Stimulated activated CD4-positive, alpha-beta T cell treated with anti-CD3 and anti-CD28 coated beads, Interleukin-2, amount 100 ng/mL, for 4 hours (primary cell): ENCODE measurements at regions not wholly inside any gene's neighbourhood (a gene's known extent, or its start where the extent isn't known, plus 50 kb on each side); places are given as distances from the start of the nearest gene placed in this dataset.
"Not testable (repeated sequence)": the region's sequence is repeated elsewhere in the genome, so short reads cannot be mapped to it uniquely, and the experiment has no call there.

Experiments
- DNase-seq: peaks from one replicate; pipeline ENCODE4 v3.0.0-alpha.2; 2020; ENCODE audit warnings: low read depth

DNA sequence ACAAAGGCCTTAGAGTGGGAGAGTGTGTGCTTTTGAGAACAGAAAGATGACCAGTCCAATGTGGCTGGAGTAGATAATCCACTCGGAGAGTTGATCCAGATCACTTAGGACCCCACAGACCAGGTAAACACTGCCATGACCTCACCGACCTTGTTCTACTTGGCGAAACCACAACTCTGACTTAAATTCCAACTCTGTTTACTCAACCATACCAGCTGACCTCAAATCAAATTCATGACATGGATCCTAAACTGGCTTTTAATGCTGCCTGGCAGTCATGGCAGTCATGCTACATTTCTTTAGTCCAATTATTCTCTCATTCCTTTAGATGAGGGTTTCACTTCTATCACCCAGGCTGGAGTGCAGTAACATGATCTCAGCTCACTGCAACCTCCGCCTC, 347.1 kb upstream of the FAM98A start:
- no peak for DNase-seq

GRCh38 chr2:33933203-33933602, 334.1 kb upstream of the FAM98A start:
- no peak for DNase-seq

GRCh38 chr2:33931164-33931563, 332.1 kb upstream of the FAM98A start:
- no peak for DNase-seq

DNA sequence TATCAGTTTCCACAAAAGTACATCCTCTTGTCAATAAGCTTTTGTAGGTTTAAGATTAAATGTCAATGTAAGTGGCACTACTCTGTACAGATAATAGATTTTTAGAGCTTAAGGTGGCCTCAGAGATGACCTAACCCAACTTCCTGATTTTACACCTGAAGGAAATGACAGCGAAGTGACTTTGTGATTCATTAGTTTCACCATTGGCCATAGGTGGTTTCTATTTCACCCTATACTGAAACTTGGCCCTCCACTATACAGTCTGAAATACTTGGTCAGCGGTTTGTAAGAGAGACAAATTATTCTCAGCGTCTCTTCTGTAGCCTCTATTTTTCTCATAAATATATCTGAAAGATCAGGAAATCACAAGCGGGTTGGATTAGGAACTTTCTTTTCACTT, 330.4 kb upstream of the FAM98A start:
- no peak for DNase-seq

DNA sequence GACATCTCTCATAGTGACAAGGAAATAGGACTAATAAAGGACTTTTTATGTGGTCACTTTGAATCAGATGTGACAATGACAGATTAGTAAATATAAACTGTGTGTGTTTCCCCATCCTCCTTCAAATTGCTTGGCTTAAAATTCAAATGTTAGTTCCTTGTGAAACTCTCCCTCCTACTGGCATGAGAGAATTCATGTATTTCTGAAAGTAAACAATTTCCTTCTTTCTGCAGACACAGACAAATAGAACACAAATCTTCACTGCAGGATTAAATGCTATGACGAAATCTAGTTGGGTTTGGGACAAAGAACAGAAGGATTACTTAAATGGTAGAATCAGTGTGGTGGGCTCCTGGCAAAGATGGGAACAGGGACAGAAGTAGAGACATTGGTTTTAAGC, 328.7 kb upstream of the FAM98A start:
- no peak for DNase-seq

DNA sequence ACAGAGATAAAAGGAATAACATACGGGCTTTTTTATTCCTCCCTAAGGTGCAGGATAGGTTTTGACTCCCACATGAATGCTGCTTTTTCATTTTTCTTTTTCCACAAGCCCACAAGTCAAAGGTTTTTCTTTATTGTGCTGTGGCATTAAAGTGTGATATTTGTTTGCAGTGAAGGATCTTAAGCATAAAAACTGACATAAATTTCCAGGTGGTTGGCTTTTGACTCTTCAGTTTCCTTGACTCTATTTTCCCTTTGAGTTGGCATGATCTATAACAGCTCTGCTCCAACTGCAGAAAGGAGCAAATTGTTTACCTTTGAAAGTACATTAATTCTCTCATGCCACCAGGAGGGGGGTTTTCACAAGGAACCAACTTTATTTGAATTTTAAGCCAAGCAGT, 326.2 kb upstream of the FAM98A start:
- DNase-seq = no peak

DNA sequence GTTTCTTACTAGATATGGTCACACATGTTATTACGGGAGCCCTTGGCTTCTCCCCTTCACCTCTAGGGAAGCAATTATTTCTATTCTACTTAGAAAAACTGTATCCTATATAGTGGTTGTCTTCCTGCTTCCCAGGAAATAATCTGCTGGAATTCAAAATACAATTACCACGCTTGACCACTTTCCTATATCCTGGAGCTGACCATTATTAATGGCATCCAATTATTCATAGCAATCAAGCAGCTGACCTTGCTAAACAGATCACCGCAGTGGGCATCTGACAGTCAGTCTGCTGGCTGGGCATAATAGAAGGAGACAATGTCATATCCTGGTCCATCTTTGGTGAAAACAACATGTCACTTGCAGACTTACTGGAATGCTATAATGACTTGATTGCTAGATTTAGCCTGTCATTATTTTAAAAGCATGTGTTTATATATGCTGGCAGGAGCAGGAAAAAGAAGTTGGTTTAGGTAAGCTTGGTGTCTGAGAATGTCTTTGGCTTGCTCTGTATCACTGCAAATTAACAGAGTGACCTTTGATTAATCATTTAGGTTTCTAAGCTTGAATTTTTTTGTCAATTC, 325.6 kb upstream of the FAM98A start:
- DNase-seq = no peak

GRCh38 chr2:33917252-33917651, 318.2 kb upstream of the FAM98A start:
- no peak for DNase-seq

- no peak for DNase-seq
Observed at GRCh38 chr2:33913071-33913616, 314.0 kb upstream of the FAM98A start.

DNA sequence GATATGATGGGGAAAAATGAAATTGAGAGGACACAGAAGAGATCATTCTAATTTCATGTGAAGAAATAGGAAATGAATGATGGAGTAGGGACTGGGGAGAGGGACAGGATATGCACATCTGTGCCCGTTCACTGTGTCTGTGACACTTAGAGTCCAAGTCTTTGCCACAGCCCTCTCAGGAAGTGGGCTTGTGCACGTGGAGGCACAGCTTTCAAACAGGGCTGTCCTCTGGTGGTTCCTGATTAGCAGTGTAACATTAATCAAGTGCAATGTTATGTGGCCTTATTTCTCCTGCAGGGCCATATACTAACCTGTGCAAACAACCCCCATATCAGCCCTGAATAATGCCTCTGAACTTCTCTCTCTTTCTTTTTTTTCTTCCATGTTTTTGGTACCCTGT, 312.2 kb upstream of the FAM98A start:
- DNase-seq = no peak

DNA sequence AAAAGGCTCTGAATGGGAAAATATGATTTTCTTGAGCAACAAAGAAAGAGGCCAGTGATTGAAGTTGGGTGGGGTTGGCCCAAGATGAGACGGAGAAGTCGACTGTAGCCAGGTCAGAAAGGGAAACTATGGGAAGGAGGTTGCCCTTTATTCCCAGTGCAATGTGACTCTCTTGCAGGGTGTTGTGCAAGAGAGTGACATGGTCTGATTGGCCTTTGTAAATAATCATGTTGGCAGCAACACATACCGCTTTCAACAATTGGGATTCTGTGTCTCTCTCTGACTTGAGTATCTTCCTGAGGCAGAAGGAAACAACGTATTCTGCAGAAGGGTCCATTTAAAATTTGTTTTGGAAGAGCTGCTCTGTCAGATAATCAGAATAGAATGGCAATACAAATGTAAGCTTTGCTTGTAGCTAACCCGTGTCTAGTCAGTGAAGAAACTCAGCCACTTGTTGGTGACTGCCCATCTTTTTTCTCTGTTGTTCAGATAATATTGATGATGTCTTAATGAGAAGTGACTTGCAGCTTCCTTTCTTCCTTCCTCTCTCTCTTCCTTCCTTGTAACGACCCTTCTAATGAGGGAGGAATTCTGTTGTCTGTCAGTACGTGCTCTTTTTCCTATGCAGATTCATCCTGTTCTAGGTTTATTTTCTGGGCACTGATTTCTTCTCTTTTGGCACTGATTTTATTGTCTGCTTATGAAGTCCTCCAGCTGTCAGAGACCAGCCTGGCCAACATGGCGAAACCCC, 311.0 kb upstream of the FAM98A start:
- DNase-seq = no peak

DNA sequence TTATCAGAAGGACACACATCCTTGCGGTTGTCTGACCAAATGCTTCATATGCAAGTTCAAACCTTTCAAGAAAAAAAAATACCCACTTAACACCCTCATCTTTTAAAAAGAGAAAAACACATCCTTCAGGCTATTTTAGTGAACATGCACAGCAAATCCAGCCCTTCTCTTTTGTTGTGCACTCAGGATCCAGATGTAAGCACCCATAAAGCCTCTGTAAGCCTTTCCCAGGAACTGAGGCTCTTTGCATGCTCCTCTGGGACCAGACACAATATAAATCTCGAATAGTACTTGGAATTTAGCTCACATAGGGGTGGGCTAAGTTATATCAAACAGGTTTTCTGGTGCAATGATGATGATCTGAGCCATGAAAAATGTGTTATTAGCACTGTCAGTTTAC, 308.8 kb upstream of the FAM98A start:
- DNase-seq = no peak

- not testable (repeated sequence) for DNase-seq
Observed at GRCh38 chr2:33906129-33906528, 307.0 kb upstream of the FAM98A start.

GRCh38 chr2:33904801-33905200, 305.7 kb upstream of the FAM98A start:
- no peak for DNase-seq

GRCh38 chr2:33903701-33904100, 304.6 kb upstream of the FAM98A start:
- no peak for DNase-seq

GRCh38 chr2:33903215-33903614, 304.1 kb upstream of the FAM98A start:
- DNase-seq = no peak

DNA sequence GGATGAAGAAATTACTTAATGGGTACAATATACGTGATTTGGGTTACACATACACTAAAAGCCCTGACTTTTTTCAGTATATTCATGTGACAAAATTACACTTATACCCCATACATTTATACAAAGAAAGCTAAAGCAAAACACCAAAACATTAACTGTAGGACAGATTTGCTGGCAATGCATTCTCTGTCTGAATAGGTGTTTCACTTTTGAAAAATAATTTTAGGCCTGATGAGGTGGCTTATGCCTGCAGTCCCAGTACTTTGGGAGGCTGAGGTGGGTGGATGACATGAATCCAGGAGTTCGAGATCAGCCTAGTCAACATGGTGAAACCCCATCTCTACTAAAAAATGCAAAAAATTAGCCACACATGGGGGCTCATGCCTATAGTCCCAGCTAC, 301.5 kb upstream of the FAM98A start:
- no peak for DNase-seq

DNA sequence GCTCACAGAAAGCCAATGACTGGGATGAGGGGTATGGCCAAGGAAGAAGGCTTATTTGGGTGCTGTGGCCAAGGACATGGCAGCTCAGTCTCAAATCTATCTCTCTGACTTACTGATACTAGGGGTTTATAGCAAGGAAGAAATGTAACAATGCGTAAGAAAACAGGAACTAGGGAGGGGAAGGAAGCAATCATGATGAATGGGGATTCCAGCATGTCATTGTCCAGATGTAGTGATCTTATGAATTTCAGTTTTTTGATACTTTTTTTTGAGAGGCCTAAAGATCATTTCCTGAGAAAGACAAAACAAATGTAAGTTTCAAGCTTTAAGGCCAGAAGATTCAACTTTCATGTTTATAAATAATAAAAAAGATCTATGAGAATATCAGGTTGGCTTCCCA, 298.6 kb upstream of the FAM98A start:
- DNase-seq = no peak

- DNase-seq = no peak
Observed at GRCh38 chr2:33893824-33894223, 294.7 kb upstream of the FAM98A start.

DNA sequence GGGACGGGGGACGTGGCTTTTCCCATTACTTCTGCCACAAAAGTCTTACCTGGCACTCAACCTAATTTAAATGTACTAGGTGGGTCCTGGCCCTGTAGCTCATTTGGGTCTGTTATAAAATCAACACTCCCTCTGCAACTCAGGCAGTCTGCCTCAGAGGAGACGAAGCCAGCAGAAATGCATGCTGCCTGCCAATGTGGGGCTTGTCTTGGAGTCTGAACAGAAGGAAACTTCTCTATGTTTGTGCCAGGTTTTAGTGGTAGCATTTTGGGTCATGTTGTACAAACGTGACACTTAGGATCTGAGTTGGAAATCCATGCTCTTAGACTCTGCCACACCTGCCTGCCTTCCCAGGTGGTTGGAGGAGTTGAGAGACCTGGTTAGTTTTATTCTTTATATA, 292.5 kb upstream of the FAM98A start:
- DNase-seq = no peak

GRCh38 chr2:33890686-33891085, 291.6 kb upstream of the FAM98A start:
- DNase-seq = no peak

GRCh38 chr2:33877348-33878016, 278.4 kb upstream of the FAM98A start:
- no peak for DNase-seq

DNA sequence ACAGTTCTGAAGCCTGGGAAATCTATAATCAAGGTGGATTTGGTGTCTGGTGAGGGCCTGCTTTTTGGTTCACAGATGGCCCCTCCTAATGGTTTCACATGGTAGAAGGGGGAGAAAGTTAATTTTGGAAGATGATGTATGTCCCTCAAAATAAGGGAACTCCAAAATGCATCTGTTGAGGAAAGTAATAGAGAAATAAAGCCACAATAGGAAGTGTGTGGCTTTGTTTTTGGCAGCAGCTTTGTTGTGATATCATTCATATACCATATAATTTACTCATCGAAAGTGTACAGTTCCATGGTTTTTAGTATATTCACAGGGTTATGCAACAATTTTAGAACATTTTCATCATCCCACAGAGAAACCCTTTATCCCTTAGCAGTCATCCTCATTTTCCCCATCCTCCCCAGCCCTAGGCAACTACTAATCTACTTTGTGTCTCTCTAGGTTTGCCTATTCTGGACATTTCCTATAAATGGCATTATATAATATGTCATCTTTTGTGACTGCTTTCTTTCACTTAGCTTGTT, 274.0 kb upstream of the FAM98A start:
- DNase-seq = no peak
